ENCODE measurements at regions not wholly inside any gene's neighbourhood (a gene's known extent, or its start where the extent isn't known, plus 50 kb on each side); places are given as distances from the start of the nearest gene placed in this dataset.

- H3K36me3 ChIP-seq (ENCODE audit: control insufficient read depth, insufficient read depth, low read length), result no peaks in the 10 kb centered on the region
- H3K4me1 ChIP-seq (ENCODE audit: control insufficient read depth, insufficient read depth, low read length), result no peaks in the 10 kb centered on the region
- H2BK120ac ChIP-seq (ENCODE audit: low read depth, low read length), result no peak overlapping the region
- intact Hi-C loops (cut with micrococcal nuclease), result no loop called here
- ChIA-PET CTCF (no interaction called here), POLR2A (ENCODE audit: unreplicated experiment) (no interaction called here)
- H3K4me3 ChIP-seq (ENCODE audit: insufficient read depth, low read depth, low read length), result no peak overlapping the region
- no peak overlapping the region for H4K91ac ChIP-seq (ENCODE audit: insufficient read depth, low read depth, low read length)
- peaks cover 7% of the 10 kb centered on the region for H3K9me3 ChIP-seq (ENCODE audit: control insufficient read depth, insufficient read depth, low read length)
- no peak overlapping the region for H3K23ac ChIP-seq (ENCODE audit: low read depth, low read length)
- no peak overlapping the region for H2BK5ac ChIP-seq (ENCODE audit: low read depth, low read length, poor library complexity, severe bottlenecking)
- no TSS peak for BruUV-seq (replicated peaks)
- no peak overlapping the region for H3K9ac ChIP-seq (ENCODE audit: low read depth, low read length)
- no peaks in the 10 kb centered on the region for H3K9me1 ChIP-seq (ENCODE audit: insufficient read depth, low read length)
- no peak overlapping the region for H3K4ac ChIP-seq (ENCODE audit: low read depth, low read length)
- H3K79me1 ChIP-seq (ENCODE audit: low read depth in 1 of 2, low read length in 2 of 2), result no peaks in the 10 kb centered on the region
- H3K18ac ChIP-seq (ENCODE audit: low read depth, low read length), result no peak overlapping the region
- no peak overlapping the region for H2BK15ac ChIP-seq (ENCODE audit: low read depth, low read length)
- TF ChIP-seq BHLHE40 (IDR thresholded peaks at IDR 0.05; ENCODE audit: low read depth, low read length) (no peak), NFE2L2 (IDR thresholded peaks at IDR 0.05; ENCODE audit: low read depth, low read length) (no peak), POLR2A (IDR thresholded peaks at IDR 0.05; ENCODE audit: low read depth, low read length) (no peak), RCOR1 (IDR thresholded peaks at IDR 0.05; ENCODE audit: insufficient replicate concordance, low read length) (no peak), RAD21 (IDR thresholded peaks at IDR 0.05; ENCODE audit: low read length) (no peak), SMC3 (IDR thresholded peaks at IDR 0.05; ENCODE audit: low read depth, low read length) (no peak), FOS (IDR thresholded peaks at IDR 0.05; ENCODE audit: low read depth, low read length) (no peak), MAFK (IDR thresholded peaks at IDR 0.05; ENCODE audit: low read depth, low read length) (no peak), USF2 (IDR thresholded peaks at IDR 0.05; ENCODE audit: low read depth, low read length) (no peak), ELK1 (IDR thresholded peaks at IDR 0.05; ENCODE audit: borderline replicate concordance, low read depth, low read length) (no peak), MXI1 (IDR thresholded peaks at IDR 0.05; ENCODE audit: borderline replicate concordance, low read depth, low read length) (no peak)
- H3K4me2 ChIP-seq (ENCODE audit: low read depth, low read length), result no peak overlapping the region
- no peak overlapping the region for H2AK9ac ChIP-seq (replicated peaks; ENCODE audit: low read depth, low read length, poor library complexity)
- no peak overlapping the region for H3K56ac ChIP-seq (ENCODE audit: extremely low read depth, insufficient read depth, low read length)
- in situ Hi-C loops (cut with MboI; ENCODE audit: low sequenced_read_pairs), result no loop called here
- no peak overlapping the region for H2AFZ ChIP-seq (replicated peaks; ENCODE audit: low read length, poor library complexity)
- no peaks in the 10 kb centered on the region for H4K20me1 ChIP-seq (ENCODE audit: insufficient read depth, low read length)
- no peak overlapping the region for H2AK5ac ChIP-seq (ENCODE audit: low read depth, low read length)
- H2BK20ac ChIP-seq (ENCODE audit: low read depth, low read length), result no peak overlapping the region
- H4K8ac ChIP-seq (ENCODE audit: low read depth in 2 of 2, low read length in 2 of 2), result no peak overlapping the region
- dilution Hi-C loops (cut with HindIII; ENCODE audit: low sequenced_read_pairs, unreplicated experiment), result no loop called here
- H4K5ac ChIP-seq (ENCODE audit: low read depth, low read length), result no peak overlapping the region
- H3K14ac ChIP-seq (replicated peaks; ENCODE audit: low read depth, low read length), result no peak overlapping the region
- WGBS, 2 experiments (ENCODE audit: extremely low coverage in 2 of 2, insufficient read length in 1 of 2), result no CpG with 5 or more reads among the region's 1 CpG
- no peaks in the 10 kb centered on the region for H3K27me3 ChIP-seq (ENCODE audit: control insufficient read depth, insufficient read depth, low read length)
- no peak overlapping the region for H3K27ac ChIP-seq (ENCODE audit: insufficient read depth, low read length)
- DNase-seq (no peak), ATAC-seq (ENCODE audit: low read depth) (no peak)
Observed at GRCh38 chr5:63323926-63324325, 638.3 kb downstream of the HTR1A start.

Measured in IMR-90 (cell line).